ENCODE measurements at regions not wholly inside any gene's neighbourhood (a gene's known extent, or its start where the extent isn't known, plus 50 kb on each side); places are given as distances from the start of the nearest gene placed in this dataset.

DNA sequence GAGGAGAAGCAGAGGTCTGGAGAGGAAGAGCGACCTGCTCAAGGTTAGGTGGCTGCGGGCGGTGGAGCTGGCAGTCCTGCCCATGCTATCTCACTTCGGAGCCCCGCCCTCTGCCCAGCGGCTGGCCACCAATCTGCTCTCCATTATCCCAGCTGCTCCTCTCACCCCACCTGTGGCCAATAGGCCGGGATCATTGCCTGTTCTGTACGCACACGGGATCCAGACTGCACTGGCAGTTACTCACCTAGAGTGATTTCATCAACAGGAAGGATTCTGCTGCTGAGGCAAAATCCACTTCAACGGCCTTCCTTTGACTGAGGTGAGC is 100.6 kb downstream of the TLE3 start:
- no peak overlapping the region for H3K4me3 ChIP-seq (ENCODE audit: low read length)
- peak overlapping the region; percentile 20 for H3K4me2 ChIP-seq (ENCODE audit: low read depth, low read length, poor library complexity, severe bottlenecking)
- no peak for DNase-seq

More for the DNA sequence above, 100.6 kb downstream of the TLE3 start:
- Histone ChIP-seq H3K27ac (ENCODE audit: low read length) (no peak overlapping the region), H3K79me2 (ENCODE audit: low read length) (no peaks in the 10 kb centered on the region), H3K27me3 (ENCODE audit: low read length) (no peaks in the 10 kb centered on the region), H3K9me2 (replicated peaks; ENCODE audit: insufficient read depth, low read length) (no peaks in the 10 kb centered on the region), H3K9me3 (ENCODE audit: low read length) (peaks cover 2% of the 10 kb centered on the region), H4K20me1 (ENCODE audit: insufficient read depth, low read depth, low read length) (no peaks in the 10 kb centered on the region), H3K36me3 (ENCODE audit: insufficient read depth, low read length) (no peaks in the 10 kb centered on the region), H3K9ac (ENCODE audit: low read length) (no peak overlapping the region), H3K4me1 (ENCODE audit: low read length) (peaks cover 47% of the 10 kb centered on the region), H2AFZ (ENCODE audit: low read length) (no peak overlapping the region)

All from Karpas-422 (cell line).